Ovary (tissue), 3 donors: ENCODE measurements at regions not wholly inside any gene's neighbourhood (a gene's known extent, or its start where the extent isn't known, plus 50 kb on each side); places are given as distances from the start of the nearest gene placed in this dataset.

Experiments used
- CTCF ChIP-seq, 3 donors: fragments of 450-650 bp in 2 of 3; fragments of 200-600 bp in 1 of 3; IDR thresholded peaks; one replicate each; pipeline versions ENCODE4 v1.5.1 to v1.8.0; 2016 to 2022; ENCODE audit warnings: antibody characterized with exemption in 3 of 3, mild to moderate bottlenecking in 1 of 3
- POLR2A ChIP-seq: fragments of 450-650 bp; IDR thresholded peaks from one replicate; pipeline ENCODE4 v1.6.1; 2017; ENCODE audit warnings: antibody characterized with exemption, mild to moderate bottlenecking, moderate library complexity
- donor health status: DM: no; HTN: no; CAD: no.

- TF ChIP-seq CTCF (IDR thresholded peaks at IDR 0.05): no peak
- TF ChIP-seq POLR2A: no peak
Measured at GRCh38 chr6:117034971-117035370, 157.9 kb downstream of the RFX6 start.
